CD8-positive, alpha-beta memory T cell (primary cell): ENCODE measurements at regions not wholly inside any gene's neighbourhood (a gene's known extent, or its start where the extent isn't known, plus 50 kb on each side); places are given as distances from the start of the nearest gene placed in this dataset.

Experiments
- CTCF ChIA-PET: fragments of 350-600 bp; sonication (Branson Sonifier 250); formaldehyde crosslinking; loops from one replicate; lab custom pipeline; 2021; ENCODE audit warnings: antibody characterized with exemption; lab: Charles Lee
- POLR2A ChIA-PET: fragments of 350-600 bp; sonication (Branson Sonifier 250); formaldehyde crosslinking; loops from one replicate; lab custom pipeline; 2021; ENCODE audit warnings: antibody characterized with exemption; lab: Charles Lee
- DNase-seq, 5 donors: peaks; one replicate each; pipeline versions ENCODE4 v3.0.0 to v3.0.0-alpha.2; 2020 to 2022; ENCODE audit warnings: mixed read lengths in 1 of 5
- H3K27ac ChIP-seq: one replicate; pipeline ENCODE4 v1.7.0; 2013; ENCODE audit warnings: low read depth, mild to moderate bottlenecking, low read length, moderate library complexity
- H3K27me3 ChIP-seq: 2 replicates; pipeline ENCODE4 v1.7.0; 2013; ENCODE audit warnings: low read length, mild to moderate bottlenecking; ENCODE audit not compliant: insufficient read depth, poor library complexity, severe bottlenecking
- H3K36me3 ChIP-seq: 2 replicates; pipeline ENCODE4 v1.7.0; 2013; ENCODE audit warnings: mild to moderate bottlenecking, low read length, moderate library complexity; ENCODE audit not compliant: insufficient read depth
- H3K4me1 ChIP-seq: 2 replicates; pipeline ENCODE4 v1.7.0; 2013; ENCODE audit warnings: mild to moderate bottlenecking, low read length, moderate library complexity; ENCODE audit not compliant: insufficient read depth
- H3K4me3 ChIP-seq: 2 replicates; pipeline ENCODE4 v1.7.0; 2013; ENCODE audit warnings: mild to moderate bottlenecking, low read length
- H3K9me3 ChIP-seq: 2 replicates; pipeline ENCODE4 v1.7.0; 2013; ENCODE audit warnings: mild to moderate bottlenecking, low read length
- H3K27ac Mint-ChIP-seq, 8 donors: one replicate each; pipeline ENCODE4 v1.8.0; 2020 to 2021; ENCODE audit warnings: mixed read lengths in 8 of 8, mild to moderate bottlenecking in 6 of 8, inconsistent platforms in 3 of 8, moderate library complexity in 3 of 8
- H3K27me3 Mint-ChIP-seq, 2 donors: one replicate each; pipeline ENCODE4 v1.8.0; 2020 to 2021; ENCODE audit warnings: mixed read lengths in 2 of 2, mild to moderate bottlenecking in 1 of 2, moderate library complexity in 1 of 2
- H3K36me3 Mint-ChIP-seq, 3 donors: one replicate each; pipeline ENCODE4 v1.8.0; 2020 to 2021; ENCODE audit warnings: mixed read lengths in 3 of 3, inconsistent platforms in 1 of 3, mild to moderate bottlenecking in 1 of 3
- H3K4me1 Mint-ChIP-seq, 3 donors: one replicate each; pipeline ENCODE4 v1.8.0; 2020 to 2021; ENCODE audit warnings: mixed read lengths in 3 of 3, inconsistent platforms in 1 of 3, mild to moderate bottlenecking in 1 of 3
- H3K4me3 Mint-ChIP-seq, 7 donors: one replicate each; pipeline ENCODE4 v1.8.0; 2020 to 2021; ENCODE audit warnings: mixed read lengths in 7 of 7, mild to moderate bottlenecking in 6 of 7, moderate library complexity in 4 of 7, inconsistent platforms in 2 of 7
- H3K9me3 Mint-ChIP-seq, 5 donors: one replicate each; pipeline ENCODE4 v1.8.0; 2020 to 2022; ENCODE audit warnings: mixed read lengths in 5 of 5, mild to moderate bottlenecking in 3 of 5, moderate library complexity in 2 of 5, inconsistent platforms in 1 of 5

- Mint-ChIP-seq H3K36me3 (no peaks in the 10 kb centered on the region), H3K27ac (no peak overlapping the region), H3K4me3 (no peak overlapping the region), H3K27me3 (no peaks in the 10 kb centered on the region), H3K9me3 (peaks cover 0 to 12% (median 5%) of the 10 kb centered on the region in 5 donors), H3K4me1 (no peaks in the 10 kb centered on the region)
- no peak for DNase-seq
- Histone ChIP-seq H3K36me3 (no peaks in the 10 kb centered on the region), H3K27ac (no peak overlapping the region), H3K27me3 (no peaks in the 10 kb centered on the region), H3K4me1 (no peaks in the 10 kb centered on the region), H3K9me3 (no peaks in the 10 kb centered on the region), H3K4me3 (no peak overlapping the region)
- ChIA-PET POLR2A (no interaction called here), CTCF (no interaction called here)
Measured at GRCh38 chr9:108278341-108278740, 577.4 kb downstream of the ACTL7B start.

GRCh38 chr9:108277216-108277615, 578.6 kb downstream of the ACTL7B start:
- DNase-seq, result no peak
- peaks cover 0 to 13% (median 5%) of the 10 kb centered on the region in 5 donors for H3K9me3 Mint-ChIP-seq
- Histone ChIP-seq H3K36me3 (no peaks in the 10 kb centered on the region), H3K4me1 (no peaks in the 10 kb centered on the region), H3K9me3 (no peaks in the 10 kb centered on the region), H3K27me3 (no peaks in the 10 kb centered on the region), H3K4me3 (no peak overlapping the region), H3K27ac (no peak overlapping the region)
- no peak overlapping the region for H3K4me3 Mint-ChIP-seq
- CTCF ChIA-PET, result no interaction called here
- H3K27me3 Mint-ChIP-seq, result no peaks in the 10 kb centered on the region
- no peaks in the 10 kb centered on the region for H3K36me3 Mint-ChIP-seq
- H3K4me1 Mint-ChIP-seq, result no peaks in the 10 kb centered on the region
- H3K27ac Mint-ChIP-seq, result no peak overlapping the region
- POLR2A ChIA-PET, result no interaction called here

DNA sequence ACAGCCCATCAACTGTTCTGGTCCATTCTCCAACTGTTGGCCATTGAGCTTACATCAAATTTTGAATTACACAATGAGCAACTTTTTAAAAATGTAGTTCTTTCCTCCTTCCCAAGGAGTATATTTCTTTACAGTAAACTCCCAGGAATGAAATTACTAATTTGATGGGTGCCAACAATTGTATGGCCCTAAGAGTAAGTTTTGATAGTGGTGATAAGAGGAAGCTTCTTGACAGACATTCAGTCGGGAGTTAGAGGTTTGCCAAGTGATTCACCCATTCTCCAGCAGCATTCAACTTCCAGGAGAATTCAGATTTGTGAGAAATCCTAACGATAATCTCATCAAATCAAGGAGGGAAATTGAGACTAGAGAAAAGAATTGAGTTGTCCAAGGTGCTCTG, 579.9 kb downstream of the ACTL7B start:
- Histone ChIP-seq H3K4me3 (no peak overlapping the region), H3K27ac (no peak overlapping the region), H3K36me3 (no peaks in the 10 kb centered on the region), H3K9me3 (no peaks in the 10 kb centered on the region), H3K4me1 (no peaks in the 10 kb centered on the region), H3K27me3 (no peaks in the 10 kb centered on the region)
- H3K4me1 Mint-ChIP-seq, result no peaks in the 10 kb centered on the region
- CTCF ChIA-PET, result no interaction called here
- H3K27ac Mint-ChIP-seq, result no peak overlapping the region
- no peaks in the 10 kb centered on the region for H3K36me3 Mint-ChIP-seq
- no peak for DNase-seq
- POLR2A ChIA-PET, result no interaction called here
- peaks cover 0 to 14% (median 5%) of the 10 kb centered on the region in 5 donors for H3K9me3 Mint-ChIP-seq
- H3K27me3 Mint-ChIP-seq, result no peaks in the 10 kb centered on the region
- H3K4me3 Mint-ChIP-seq, result no peak overlapping the region

DNA sequence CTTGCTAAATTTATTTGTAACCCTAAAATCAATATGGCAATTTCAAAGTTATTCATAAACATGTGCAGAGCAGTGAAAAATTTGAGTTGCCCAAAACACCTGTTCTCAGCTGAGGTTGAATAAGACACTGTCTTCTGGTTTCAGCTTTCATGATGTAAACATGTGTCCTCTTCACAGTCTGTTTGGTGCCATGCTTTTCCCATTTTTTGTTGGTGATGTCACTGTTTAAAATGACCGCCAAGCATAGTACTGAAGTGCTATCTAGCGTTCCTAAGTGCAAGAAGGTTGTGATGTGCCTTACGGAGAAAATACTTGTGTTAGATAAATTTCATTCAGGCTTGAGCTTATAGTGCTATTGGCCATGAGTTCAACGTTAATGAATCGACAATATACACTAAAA, 580.8 kb downstream of the ACTL7B start:
- Mint-ChIP-seq H3K27ac (no peak overlapping the region), H3K4me3 (no peak overlapping the region), H3K36me3 (no peaks in the 10 kb centered on the region), H3K27me3 (no peaks in the 10 kb centered on the region), H3K9me3 (peaks cover 0 to 14% (median 5%) of the 10 kb centered on the region in 5 donors), H3K4me1 (no peaks in the 10 kb centered on the region)
- Histone ChIP-seq H3K9me3 (no peaks in the 10 kb centered on the region), H3K27ac (no peak overlapping the region), H3K4me3 (no peak overlapping the region), H3K27me3 (no peaks in the 10 kb centered on the region), H3K4me1 (no peaks in the 10 kb centered on the region), H3K36me3 (no peaks in the 10 kb centered on the region)
- ChIA-PET CTCF (no interaction called here), POLR2A (no interaction called here)
- no peak for DNase-seq

- Histone ChIP-seq H3K27ac (no peak overlapping the region), H3K27me3 (no peaks in the 10 kb centered on the region), H3K4me1 (no peaks in the 10 kb centered on the region), H3K4me3 (no peak overlapping the region), H3K36me3 (no peaks in the 10 kb centered on the region), H3K9me3 (no peaks in the 10 kb centered on the region)
- Mint-ChIP-seq H3K27me3 (no peaks in the 10 kb centered on the region), H3K9me3 (peaks cover 0 to 14% (median 5%) of the 10 kb centered on the region in 5 donors), H3K4me1 (no peaks in the 10 kb centered on the region), H3K36me3 (no peaks in the 10 kb centered on the region), H3K4me3 (no peak overlapping the region), H3K27ac (no peak overlapping the region)
- ChIA-PET POLR2A (no interaction called here), CTCF (no interaction called here)
- no peak for DNase-seq
Measured at GRCh38 chr9:108273988-108274387, 581.8 kb downstream of the ACTL7B start.

DNA sequence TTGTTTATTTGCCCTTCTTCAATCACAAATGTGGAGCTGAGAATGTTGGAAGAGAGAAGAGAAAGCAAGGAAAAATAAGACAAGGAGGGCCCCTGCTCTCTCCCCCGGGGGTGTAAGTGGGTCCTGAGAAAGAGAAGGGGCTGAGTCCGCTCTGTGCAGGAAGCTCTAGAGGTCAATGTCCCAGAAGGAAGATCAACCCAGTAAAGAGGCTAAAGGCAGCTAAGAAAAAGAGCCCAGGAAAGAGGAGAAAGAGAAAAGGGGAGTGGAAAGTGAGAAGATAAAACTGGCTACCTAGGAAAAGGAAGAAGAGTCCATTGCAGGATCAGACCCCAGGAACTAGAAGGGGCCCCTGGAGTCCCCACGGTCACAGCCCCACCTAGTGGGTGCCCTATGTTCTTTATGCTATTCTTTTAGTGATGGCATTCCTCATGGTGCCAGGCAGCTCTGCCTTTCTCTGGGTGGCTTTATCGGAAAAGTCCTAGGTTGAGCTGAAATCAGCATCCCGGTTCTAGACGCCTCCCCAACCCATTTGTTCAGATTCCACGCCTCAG, 583.4 kb downstream of the ACTL7B start:
- no peak overlapping the region for H3K27ac Mint-ChIP-seq
- DNase-seq, result no peak
- H3K9me3 Mint-ChIP-seq, result peaks cover 0 to 14% (median 4%) of the 10 kb centered on the region in 5 donors
- ChIA-PET CTCF (no interaction called here), POLR2A (no interaction called here)
- no peak overlapping the region for H3K4me3 ChIP-seq
- no peaks in the 10 kb centered on the region for H3K27me3 ChIP-seq
- no peaks in the 10 kb centered on the region for H3K36me3 ChIP-seq
- H3K27me3 Mint-ChIP-seq, result no peaks in the 10 kb centered on the region
- H3K9me3 ChIP-seq, result no peaks in the 10 kb centered on the region
- H3K4me1 ChIP-seq, result no peaks in the 10 kb centered on the region
- H3K36me3 Mint-ChIP-seq, result no peaks in the 10 kb centered on the region
- H3K4me3 Mint-ChIP-seq, result no peak overlapping the region
- no peak overlapping the region for H3K27ac ChIP-seq
- no peaks in the 10 kb centered on the region for H3K4me1 Mint-ChIP-seq

- Histone ChIP-seq H3K4me3 (no peak overlapping the region), H3K27me3 (no peaks in the 10 kb centered on the region), H3K36me3 (no peaks in the 10 kb centered on the region), H3K27ac (no peak overlapping the region), H3K9me3 (no peaks in the 10 kb centered on the region), H3K4me1 (no peaks in the 10 kb centered on the region)
- no peak overlapping the region for H3K4me3 Mint-ChIP-seq
- H3K27ac Mint-ChIP-seq, result no peak overlapping the region
- H3K36me3 Mint-ChIP-seq, result no peaks in the 10 kb centered on the region
- no peaks in the 10 kb centered on the region for H3K4me1 Mint-ChIP-seq
- peaks cover 0 to 14% (median 4%) of the 10 kb centered on the region in 5 donors for H3K9me3 Mint-ChIP-seq
- DNase-seq, result no peak
- ChIA-PET CTCF (no interaction called here), POLR2A (no interaction called here)
- no peaks in the 10 kb centered on the region for H3K27me3 Mint-ChIP-seq
Measured at GRCh38 chr9:108271646-108272348, 584.0 kb downstream of the ACTL7B start.

DNA sequence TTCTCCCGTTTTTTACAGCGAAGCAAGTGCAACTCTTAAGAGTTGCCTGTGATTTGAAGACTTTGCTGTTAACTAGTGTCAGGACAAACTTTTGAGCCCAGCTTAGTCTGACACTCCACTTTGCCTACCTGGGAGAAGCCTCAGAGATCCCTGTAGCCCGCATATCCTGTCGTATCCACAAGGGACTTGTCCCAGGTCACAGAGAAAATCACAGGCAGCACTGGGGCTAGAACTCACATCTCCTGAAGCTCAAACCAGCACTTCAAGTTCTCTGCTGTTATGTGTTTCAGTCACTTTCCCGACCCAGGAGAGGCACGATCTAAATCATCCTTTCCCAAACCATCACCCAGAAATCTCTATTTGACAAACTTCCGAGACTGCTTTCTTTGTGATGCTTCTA, 584.5 kb downstream of the ACTL7B start:
- Histone ChIP-seq H3K27me3 (no peaks in the 10 kb centered on the region), H3K27ac (no peak overlapping the region), H3K9me3 (no peaks in the 10 kb centered on the region), H3K4me1 (no peaks in the 10 kb centered on the region), H3K4me3 (no peak overlapping the region), H3K36me3 (no peaks in the 10 kb centered on the region)
- H3K4me1 Mint-ChIP-seq, result no peaks in the 10 kb centered on the region
- peaks cover 0 to 2% of the 10 kb centered on the region in 2 donors for H3K27me3 Mint-ChIP-seq
- peaks cover 0 to 11% (median 4%) of the 10 kb centered on the region in 5 donors for H3K9me3 Mint-ChIP-seq
- no peak for DNase-seq
- H3K27ac Mint-ChIP-seq, result no peak overlapping the region
- no peak overlapping the region for H3K4me3 Mint-ChIP-seq
- CTCF ChIA-PET, result no interaction called here
- POLR2A ChIA-PET, result no interaction called here
- H3K36me3 Mint-ChIP-seq, result no peaks in the 10 kb centered on the region
